Midbrain (tissue), 1 donor: ENCODE measurements at regions not wholly inside any gene's neighbourhood (a gene's known extent, or its start where the extent isn't known, plus 50 kb on each side); places are given as distances from the start of the nearest gene placed in this dataset.

Source experiments
- DNase-seq: peaks from one replicate; lab custom pipeline; 2025; lab: John Stamatoyannopoulos, UW

DNA sequence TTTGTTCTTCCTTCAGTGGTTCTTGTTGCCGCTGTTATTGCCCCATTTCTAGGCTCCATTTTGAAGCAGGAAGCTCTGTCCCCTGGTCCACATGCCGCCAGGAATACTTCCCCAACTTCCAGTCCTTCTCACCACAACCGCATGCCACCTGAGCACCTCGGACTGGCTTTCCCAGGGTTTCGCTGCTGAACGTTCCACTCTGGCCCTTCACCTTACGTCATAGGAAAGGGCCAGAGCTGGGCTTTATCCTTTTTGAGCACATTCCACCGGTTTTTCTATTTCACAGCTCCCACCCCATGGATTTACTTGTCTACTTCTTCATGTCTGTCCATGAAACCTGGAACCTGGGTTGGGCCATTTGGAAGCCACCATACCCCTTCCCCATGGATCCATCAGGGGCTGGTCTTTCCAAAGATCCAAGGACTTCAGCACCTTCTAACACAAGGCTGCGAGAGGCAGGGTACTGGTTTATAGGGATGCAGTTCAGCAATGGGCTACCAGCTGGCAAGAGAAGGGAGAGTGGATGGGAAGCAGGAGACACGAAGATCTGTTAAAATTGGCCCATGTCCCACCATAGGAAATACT, 557.4 kb downstream of the BNC2 start:
- no peak for DNase-seq

DNA sequence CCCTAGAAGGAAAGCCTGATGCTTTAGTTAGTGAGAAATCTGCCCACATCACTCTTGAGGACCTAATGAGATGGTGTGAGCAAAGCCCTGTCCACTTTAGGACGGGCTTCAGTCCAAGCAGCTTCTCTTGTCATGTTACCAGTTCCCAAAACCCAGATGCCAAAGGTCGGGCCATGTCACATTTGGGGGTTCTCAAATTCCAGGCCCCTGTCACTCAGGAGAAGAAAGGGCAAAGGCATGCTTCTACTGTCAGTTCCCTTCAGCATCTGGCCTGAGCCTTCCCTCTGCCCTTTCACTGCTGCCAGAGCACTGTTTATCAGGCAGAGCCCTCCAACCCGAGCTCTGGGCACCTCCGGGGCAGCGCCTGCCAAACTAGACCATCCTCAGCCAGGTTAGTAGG, 556.0 kb downstream of the BNC2 start:
- no peak for DNase-seq

DNA sequence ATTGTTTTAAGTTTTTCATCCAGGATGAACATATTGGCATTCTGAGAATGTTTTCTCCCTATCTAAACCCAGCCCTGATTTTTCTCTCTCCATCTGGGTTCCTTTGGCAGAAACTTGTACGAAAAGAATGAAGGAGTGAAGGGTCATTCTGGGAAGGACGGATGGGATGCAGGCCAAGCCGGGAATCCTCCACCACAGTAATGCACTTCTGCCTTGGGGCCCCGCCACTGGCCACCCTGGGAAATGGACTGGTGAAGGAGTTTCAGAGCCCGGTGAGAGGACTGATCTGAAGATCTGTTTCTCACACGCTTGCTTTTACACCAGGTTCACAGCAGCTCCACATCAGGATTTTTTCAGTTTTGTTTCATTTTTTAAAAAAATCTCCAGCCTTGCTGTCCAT, 554.8 kb downstream of the BNC2 start:
- DNase-seq = no peak

DNA sequence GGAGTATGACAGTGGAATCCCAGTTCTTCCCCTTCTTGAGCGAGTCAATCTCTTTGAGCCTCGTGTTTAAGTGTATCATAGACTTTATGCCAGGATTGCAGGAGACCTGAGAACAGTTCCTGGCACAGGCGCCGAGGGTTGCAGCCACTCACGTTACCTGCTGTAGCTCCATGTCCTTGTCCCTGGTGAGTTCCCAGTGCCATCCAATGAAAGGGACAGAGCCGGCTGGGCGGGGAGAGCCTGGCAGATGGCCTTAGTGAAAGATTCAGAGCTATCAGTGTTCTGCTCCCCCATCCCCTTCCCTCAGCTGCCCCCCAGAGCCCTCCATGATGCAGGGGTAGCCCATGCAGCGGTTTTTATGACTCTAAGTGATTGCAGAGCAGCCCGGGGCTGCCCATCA, 554.0 kb downstream of the BNC2 start:
- no peak for DNase-seq

DNA sequence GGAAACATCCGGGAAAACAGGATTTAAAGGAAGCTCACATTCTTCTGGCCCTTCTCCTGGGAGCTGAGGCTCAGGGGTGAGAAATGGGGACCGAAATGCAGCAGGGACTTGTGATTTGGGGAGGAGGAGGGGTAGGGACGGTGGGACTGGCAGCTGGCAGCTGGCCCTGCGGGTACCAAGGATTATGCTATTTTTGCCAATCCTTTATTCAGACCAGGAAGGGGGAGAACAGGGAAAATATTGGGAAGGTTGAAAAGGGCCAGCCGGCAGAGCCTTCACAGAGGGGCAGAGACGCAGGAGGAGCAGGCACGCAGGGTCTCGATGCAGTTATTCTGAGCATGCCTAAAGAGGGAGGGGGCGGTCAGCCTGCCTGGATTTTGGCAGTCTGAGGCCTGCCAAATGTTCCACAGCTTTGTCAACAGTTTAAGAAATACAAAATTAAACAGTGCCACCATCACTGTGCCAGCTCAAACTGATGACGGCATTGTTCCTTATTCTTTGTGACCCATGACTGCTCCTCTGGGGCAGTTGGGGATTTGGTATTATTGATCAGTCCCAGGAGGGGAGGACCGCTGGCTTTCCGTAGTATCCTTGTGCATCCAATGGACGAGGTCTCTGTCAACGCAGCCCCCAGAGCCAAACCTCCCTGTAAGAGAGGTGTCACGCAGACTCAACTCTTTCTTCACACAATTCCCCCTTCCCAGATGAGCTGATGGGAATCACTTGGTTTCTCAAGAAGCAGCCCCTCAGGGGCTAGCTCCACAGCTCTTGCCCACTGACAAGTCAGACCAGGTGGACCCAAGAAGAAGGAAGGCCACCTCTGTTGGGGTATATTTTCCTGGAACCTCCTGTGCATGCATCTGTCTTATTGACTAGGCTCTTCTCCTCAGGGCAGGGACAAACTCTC, 553.3 kb downstream of the BNC2 start:
- peak; percentile 14 for DNase-seq

DNA sequence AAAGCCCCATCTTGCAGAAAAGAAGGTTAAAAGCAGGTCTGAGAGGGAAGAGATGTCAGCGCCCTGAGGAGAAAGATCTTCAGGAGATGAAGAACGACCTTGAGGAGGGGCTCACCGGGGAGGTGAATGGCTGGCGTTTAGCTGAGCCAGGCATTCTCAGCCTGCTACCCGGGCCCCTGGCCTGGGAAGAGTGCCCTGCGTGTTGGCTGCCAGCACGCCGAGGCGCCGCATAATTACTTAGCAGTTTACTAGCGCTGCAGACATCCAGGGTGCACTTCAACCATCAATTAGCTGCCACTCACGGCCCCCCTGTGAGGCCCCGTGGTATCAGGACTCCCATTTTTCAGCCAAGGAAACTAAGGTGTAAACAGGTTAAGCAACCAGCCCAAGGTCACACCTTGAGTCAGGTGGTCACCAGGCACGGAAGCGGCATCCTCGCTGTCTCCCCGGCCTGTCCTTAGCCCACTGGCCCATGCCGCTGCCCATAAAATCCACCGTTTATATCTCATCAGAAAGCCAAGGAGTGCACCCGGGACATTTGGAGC, 551.9 kb downstream of the BNC2 start:
- peak; percentile 52 for DNase-seq

DNA sequence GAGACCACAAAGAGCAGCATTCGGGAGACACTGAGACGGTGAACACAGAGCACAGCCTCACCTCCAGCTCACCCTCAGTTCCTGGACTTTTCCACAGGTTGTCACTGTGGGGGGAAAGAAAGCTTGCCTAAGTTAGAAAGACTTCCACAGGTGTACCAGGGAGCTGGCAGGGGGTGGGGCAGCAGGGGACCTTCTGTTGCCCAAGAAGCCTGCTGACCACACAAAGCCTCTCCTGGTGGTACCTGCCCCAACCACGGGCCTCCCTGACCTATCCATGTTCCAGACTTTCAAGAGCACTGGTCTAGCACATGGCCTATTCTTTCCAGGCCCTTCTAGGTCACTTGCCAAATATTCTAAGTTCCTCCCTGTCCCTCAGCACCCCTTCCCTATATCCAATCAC, 550.8 kb downstream of the BNC2 start:
- no peak for DNase-seq

DNA sequence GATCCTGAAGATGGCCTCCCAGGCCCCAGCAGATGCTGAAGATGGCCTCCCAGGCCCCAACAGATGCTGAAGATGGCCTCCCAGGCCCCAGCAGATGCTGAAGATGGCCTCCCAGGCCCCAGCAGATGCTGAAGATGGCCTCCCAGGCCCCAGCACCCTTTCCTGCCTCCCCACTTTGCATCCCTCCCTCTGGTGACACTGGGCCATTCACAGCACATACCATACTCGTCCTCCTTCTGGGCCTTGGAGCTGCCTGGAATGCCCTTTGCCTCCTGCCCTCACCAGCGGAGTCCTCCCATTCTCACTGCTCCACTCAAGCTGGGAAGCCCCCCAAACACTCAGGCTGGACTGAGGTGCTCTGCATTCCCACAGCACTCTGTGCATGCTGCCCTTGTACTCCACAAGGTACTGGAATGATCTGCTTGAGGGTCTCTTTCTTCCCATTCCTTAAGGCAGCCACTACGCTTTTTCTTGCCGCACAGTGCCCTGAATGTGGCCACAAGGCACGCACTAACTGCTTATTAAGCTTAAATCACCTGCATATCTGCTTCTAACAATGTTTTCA, 550.0 kb downstream of the BNC2 start:
- no peak for DNase-seq

DNA sequence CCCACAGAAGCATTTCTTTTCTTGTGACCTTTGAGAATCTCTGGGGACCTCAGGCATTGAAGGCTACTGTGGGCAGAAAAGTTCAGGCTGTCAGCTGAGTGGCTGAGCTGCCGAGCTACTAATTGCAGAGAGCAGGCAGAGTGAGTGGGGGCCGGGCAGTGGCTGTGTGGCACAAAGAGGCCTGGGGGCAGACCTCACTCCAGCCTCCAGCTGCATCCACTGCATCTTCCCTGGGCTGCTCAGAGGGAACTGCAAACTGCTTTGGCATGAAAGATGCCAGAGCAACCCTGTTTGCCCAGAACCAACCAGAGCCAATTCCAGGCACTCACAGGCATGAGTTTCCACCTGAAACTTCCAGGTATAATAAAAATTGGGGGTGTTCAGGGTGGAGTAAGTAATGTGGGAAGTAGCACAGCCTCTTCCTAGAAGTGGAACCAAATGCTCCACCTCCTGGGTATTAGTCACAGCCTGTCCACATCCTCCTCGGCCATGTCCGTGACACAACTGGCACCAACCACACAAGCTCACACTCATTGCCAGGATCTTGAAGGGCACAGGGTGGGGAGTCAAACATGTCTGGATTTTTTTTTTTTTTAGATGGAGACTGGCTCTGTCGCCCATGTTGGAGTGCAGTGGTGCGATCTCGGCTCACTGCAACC, 548.9 kb downstream of the BNC2 start:
- DNase-seq = no peak

DNA sequence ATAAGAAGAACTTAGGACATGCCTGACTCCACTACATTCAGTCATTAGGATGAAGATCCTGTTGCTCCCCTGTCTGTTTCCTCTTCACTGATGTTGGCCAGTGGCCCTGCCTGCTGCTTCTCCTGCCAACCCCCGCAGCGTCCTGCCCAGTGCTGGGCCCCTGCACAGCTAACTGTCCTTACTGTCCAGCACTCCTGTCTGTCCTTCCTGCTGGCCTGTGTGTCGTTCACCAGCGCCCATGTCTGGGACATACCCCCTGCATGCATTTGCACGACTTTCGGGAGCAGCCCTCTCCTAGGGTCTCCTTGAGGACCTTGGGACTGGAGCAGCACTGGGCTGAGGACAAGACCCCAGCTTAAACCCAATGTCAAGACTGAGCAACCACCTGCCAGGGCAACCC, 547.6 kb downstream of the BNC2 start:
- no peak for DNase-seq

DNA sequence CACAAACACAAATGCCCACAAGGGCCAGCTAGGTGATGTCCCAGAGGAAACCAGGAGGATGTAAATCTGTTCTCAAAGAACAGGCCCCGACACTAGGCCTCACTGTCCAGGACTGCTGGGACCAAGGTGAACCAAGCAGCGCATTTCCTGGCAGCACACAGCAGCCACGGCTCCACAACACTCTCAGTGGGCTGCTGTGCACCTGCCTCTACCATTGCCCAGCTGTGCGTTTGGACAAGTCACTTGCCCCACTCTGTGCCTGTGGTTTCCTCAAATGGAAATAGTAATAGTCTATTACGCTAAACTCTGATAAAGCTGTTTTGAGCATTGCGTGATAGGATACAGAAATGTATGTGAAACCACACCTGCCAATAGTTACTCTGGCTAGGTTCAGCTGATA, 544.5 kb downstream of the BNC2 start:
- DNase-seq = no peak

DNA sequence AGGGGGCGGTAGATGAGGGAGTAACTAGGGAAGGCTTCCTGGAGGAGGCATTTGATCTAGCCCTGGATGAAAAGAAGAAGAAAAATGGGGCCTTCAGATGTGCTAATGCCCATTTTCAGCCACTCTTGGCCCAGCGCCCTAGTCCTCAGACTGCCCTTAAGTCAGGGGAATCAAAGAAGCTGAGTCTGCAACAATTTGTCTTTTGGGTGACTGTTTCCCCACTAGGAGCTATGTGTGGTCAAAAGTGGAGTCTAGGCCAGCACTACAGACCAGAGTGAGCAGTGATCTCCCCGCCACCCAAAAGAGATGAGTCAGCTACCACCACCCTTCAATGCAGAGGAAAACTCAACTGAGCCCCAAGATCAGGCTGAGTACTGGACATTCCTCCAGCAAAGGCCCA, 542.1 kb downstream of the BNC2 start:
- no peak for DNase-seq

DNA sequence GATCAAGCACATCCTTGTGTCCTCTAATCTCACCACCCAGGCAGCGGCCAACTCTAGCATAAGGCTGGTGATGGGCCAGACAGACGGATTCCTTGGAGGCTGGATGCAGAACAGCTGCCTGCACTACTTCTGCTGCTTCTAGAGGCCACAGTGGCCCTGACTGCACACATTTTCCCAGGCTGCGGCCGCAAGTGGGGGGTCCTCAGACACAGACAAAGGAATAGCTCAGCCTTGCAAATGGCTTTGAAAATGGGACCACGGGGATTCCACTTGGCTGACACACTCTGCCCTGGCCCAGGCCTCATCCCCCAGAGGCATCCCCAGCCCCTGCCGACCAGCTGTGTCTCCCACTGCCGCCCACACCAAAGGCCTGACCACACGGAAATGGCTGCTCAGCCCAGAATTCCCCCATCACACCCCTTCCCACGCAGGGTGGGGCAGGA, 540.8 kb downstream of the BNC2 start:
- DNase-seq = no peak

DNA sequence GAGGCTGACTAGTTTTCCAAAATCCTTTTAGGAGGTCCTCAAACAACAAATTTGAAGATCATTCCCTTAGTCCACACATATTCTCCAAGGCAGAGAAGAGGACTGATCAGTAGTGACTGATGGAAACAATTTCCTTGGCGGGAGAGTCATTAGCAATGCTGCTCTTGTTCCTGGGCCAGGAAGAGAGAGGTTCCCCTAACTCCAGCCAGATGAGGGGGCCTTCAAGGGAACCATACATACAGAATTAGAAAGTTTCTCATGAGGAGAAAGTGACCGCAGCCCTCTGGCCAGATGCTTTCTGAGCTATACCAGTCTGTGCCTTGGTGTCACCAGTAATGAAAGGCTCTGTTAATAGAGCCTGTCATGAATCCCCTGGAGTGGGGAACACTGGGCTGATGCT, 539.4 kb downstream of the BNC2 start:
- DNase-seq = no peak

DNA sequence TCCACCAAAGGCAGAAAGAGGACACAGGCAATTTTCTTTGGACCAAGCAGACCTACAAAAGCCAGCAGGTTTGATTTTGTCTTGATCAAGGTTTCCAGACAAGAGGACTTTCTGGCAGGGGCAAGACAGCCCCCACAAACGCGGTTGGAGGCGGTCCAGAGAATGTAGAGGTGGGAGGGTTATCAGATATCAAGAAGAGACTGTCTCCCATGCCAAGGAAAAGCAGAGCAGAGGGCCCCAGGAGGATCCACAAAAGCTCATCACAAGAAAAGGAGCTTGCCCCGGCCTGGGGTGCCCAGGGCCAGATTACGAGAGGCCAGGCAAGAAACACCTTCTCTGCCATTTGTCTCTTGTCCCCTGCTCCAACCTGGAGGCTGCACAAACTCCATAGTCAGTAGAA, 538.9 kb downstream of the BNC2 start:
- DNase-seq = no peak

DNA sequence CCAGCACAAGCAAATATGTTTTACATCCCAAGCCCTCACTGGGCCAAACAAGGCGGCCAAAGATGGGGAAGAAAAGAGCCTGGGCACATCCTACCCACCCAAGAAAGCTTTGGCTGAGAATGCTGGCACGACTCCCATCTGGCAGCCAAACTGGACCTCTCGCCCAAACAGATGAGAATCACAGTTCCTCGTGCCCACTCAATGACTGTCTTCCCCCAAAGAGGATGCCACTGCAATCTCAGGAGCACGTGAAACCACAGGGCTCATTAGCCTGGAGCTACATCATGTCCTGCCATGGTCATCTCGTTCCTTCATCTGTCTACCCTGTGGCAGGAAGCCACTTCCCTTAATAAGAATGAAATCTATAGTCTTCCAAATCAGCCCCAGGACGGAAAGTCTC, 536.8 kb downstream of the BNC2 start:
- no peak for DNase-seq

DNA sequence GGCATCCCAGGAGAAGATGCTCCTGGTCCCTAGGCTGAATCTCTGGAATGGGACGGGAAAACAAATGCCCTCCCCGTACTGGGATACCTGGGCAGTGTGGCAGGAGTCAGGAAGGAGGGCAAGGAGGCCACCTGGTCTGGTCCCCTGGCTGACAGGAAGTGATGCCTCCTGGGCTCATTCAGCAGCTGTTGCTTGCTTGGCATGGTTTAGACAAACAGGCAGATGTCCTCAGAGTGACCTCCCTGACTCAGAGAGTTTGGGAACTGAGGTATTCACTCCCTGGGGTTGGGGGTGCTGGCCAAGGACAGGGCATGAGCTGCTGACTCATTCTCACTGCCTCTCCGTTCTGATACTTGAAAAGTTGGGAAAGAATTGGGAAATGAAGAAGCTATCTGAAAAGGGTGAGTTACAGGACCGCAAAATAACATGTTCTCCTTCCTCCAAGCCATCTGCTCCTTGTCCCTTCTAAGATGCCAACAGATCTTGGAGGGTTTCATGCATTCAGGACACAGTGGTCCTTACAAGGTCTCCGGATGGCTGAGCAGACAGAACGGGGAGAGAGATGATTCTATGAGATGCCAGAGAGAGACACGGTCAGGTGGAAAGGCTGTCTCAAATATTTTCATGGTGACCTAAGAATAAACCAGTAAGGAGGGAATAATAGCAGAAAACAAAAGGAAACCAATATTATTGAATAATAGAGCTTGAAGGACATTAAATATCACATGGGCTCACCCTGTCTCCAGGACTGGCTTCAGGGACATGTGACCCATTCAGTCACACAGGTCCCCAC, 534.5 kb downstream of the BNC2 start:
- DNase-seq = no peak

DNA sequence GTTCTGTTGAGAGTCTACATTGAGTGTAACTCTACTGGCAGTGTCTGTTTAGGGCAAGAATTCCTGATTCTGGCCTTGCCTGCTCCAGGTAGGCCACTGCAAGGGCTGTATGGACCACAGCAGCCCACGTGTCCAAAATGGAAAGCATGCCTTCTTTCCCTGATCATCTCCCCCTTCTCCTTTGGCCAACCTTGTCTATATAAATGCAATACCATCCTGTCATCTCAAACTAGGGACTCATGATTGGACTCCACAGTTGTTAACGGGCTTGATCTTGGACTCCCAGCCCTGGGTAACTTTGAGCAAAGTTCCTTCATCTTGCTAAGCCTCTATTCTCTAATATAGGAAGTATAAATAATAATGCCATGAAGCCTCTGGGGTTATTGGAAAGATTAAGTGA, 533.6 kb downstream of the BNC2 start:
- DNase-seq = no peak

DNA sequence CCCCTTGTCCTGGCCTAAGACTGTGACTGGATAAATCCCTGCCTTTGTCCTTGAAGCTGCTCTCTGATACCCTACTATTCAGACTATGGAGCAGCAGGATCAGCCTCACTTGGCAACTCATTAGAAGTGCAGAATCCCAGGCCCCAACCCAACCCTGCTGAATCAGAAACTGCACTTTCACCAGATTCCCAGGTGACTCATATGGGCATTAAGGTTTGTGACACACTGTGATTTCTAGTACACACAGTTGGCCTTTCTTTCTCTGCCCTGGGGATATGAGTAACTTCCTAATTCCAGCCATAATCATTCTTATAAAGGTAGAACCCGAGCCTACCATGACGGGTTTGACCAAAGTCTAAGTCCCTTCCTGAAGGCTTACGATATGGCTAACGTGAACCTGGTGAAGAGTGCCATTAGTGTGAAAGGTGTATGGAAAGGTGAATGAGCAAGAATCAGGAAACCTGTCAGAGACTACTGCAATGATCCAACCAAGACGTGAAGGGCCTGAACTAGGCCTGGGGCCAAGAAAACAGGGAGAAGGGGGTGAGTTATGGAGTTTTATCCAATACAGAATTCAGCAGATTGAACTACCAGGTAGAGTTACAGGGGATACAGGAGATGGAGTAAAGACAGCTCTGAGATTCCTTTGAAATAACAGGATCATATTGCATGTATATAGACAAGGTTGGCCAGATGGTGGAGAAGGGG, 533.0 kb downstream of the BNC2 start:
- DNase-seq = no peak

DNA sequence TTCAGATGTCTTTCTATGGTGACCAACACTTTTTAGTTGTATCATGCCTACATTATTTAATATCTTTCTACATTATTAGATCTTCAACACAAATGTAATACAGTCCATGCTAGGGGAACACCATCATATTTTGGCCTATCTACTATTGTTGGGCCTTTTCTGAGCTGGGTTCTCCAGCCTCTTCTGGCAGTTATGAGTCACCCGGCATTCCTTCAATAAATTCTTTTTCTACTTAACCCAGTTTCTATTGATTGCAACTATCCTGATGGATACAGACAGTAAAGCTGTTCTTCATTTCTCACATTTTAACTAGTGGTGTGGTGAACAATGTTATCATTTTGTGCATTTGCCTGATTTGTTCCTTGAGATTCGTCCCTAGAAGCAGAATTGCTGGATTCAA, 529.3 kb downstream of the BNC2 start:
- no peak for DNase-seq
